ENCODE measurements at regions not wholly inside any gene's neighbourhood (a gene's known extent, or its start where the extent isn't known, plus 50 kb on each side); places are given as distances from the start of the nearest gene placed in this dataset.

DNA sequence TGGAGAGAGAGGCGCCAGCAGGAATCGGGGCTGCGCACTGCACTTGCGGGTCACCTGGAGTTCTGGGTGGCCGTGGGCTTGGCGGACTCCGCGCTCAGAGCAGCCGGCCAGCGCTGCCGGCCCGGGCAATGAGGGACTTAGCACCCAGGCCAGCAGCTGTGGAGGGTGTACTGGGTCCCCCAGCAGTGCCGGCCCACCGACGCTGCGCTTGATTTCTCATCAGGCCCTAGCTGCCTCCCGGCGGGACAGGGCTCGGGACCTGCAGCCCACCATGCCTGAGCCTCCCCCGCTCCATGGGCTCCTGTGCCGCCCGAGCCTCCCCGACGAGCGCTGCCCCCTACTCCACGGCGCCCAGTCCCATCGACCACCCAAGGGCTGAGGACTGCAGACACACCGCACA is 325.6 kb downstream of the ACTL7B start:
- TF ChIP-seq, protein P1, sequence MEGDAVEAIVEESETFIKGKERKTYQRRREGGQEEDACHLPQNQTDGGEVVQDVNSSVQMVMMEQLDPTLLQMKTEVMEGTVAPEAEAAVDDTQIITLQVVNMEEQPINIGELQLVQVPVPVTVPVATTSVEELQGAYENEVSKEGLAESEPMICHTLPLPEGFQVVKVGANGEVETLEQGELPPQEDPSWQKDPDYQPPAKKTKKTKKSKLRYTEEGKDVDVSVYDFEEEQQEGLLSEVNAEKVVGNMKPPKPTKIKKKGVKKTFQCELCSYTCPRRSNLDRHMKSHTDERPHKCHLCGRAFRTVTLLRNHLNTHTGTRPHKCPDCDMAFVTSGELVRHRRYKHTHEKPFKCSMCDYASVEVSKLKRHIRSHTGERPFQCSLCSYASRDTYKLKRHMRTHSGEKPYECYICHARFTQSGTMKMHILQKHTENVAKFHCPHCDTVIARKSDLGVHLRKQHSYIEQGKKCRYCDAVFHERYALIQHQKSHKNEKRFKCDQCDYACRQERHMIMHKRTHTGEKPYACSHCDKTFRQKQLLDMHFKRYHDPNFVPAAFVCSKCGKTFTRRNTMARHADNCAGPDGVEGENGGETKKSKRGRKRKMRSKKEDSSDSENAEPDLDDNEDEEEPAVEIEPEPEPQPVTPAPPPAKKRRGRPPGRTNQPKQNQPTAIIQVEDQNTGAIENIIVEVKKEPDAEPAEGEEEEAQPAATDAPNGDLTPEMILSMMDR (IDR thresholded peaks at IDR 0.05), result no peak
- no peak for TF ChIP-seq POLR2A (IDR thresholded peaks at IDR 0.05)
